Mesenchymal stem cell (in vitro differentiated cells and primary cell): ENCODE measurements at regions not wholly inside any gene's neighbourhood (a gene's known extent, or its start where the extent isn't known, plus 50 kb on each side); places are given as distances from the start of the nearest gene placed in this dataset.
"Not testable (repeated sequence)": the region's sequence is repeated elsewhere in the genome, so short reads cannot be mapped to it uniquely, and the experiment has no call there.

Source experiments
- DNase-seq: peaks from one replicate; pipeline ENCODE4 v3.0.0-alpha.2; 2013
- H2AFZ ChIP-seq: one replicate; pipeline ENCODE4 v1.6.1; 2013; ENCODE audit warnings: low read depth, mild to moderate bottlenecking, control low read depth, inconsistent platforms, low read length, moderate library complexity
- H2AK5ac ChIP-seq: 2 replicates; pipeline ENCODE4 v1.6.1; 2013; ENCODE audit warnings: low read length, moderate library complexity, mild to moderate bottlenecking, inconsistent platforms; ENCODE audit not compliant: severe bottlenecking
- H2BK120ac ChIP-seq: one replicate; pipeline ENCODE4 v1.6.1; 2013; ENCODE audit warnings: low read depth, mild to moderate bottlenecking, inconsistent platforms, low read length, moderate library complexity
- H2BK12ac ChIP-seq, 2 experiments: one replicate each; pipeline ENCODE4 v1.6.1; 2013; ENCODE audit warnings: inconsistent platforms in 2 of 2, low read length in 2 of 2, mild to moderate bottlenecking in 2 of 2, moderate library complexity in 2 of 2, control low read depth in 1 of 2
- H2BK15ac ChIP-seq: one replicate; pipeline ENCODE4 v1.6.1; 2013; ENCODE audit warnings: mild to moderate bottlenecking, low read depth, inconsistent platforms; ENCODE audit not compliant: poor library complexity, severe bottlenecking
- H2BK5ac ChIP-seq: 2 replicates; pipeline ENCODE4 v1.6.1; 2013; ENCODE audit warnings: low read depth, mild to moderate bottlenecking, low read length, control low read depth, inconsistent platforms; ENCODE audit not compliant: poor library complexity, severe bottlenecking
- H3K14ac ChIP-seq, 2 experiments: one replicate each; pipeline ENCODE4 v1.6.1; 2013; ENCODE audit warnings: inconsistent platforms in 2 of 2, low read length in 2 of 2, control low read depth in 1 of 2, mild to moderate bottlenecking in 1 of 2, moderate library complexity in 1 of 2
- H3K18ac ChIP-seq, 2 experiments: one replicate each; pipeline ENCODE4 v1.6.1; 2013; ENCODE audit warnings: inconsistent platforms in 2 of 2, low read length in 2 of 2, control low read depth in 1 of 2, low read depth in 1 of 2, mild to moderate bottlenecking in 1 of 2
- H3K23ac ChIP-seq, 2 experiments: one replicate each; pipeline ENCODE4 v1.6.1; 2013; ENCODE audit warnings: inconsistent platforms in 2 of 2, low read length in 2 of 2, mild to moderate bottlenecking in 2 of 2, moderate library complexity in 2 of 2, control low read depth in 1 of 2
- H3K27ac ChIP-seq: 2 replicates; pipeline ENCODE4 v1.5.1; 2013; ENCODE audit warnings: mild to moderate bottlenecking, moderate library complexity, low read length, control low read depth, inconsistent platforms; ENCODE audit not compliant: poor library complexity, severe bottlenecking
- H3K27me3 ChIP-seq, 2 experiments: 2 replicates each; pipeline versions ENCODE4 v1.6.1 to v1.7.0; 2013; ENCODE audit warnings: low read length in 2 of 2, mild to moderate bottlenecking in 2 of 2, moderate library complexity in 2 of 2, control low read depth in 1 of 2, inconsistent platforms in 1 of 2; ENCODE audit not compliant: control insufficient read depth in 1 of 2, insufficient read depth in 1 of 2
- H3K36me3 ChIP-seq, 2 experiments: 2 replicates each; pipeline versions ENCODE4 v1.6.1 to v1.7.0; 2013; ENCODE audit warnings: low read length in 2 of 2, control low read depth in 1 of 2, inconsistent platforms in 1 of 2, low read depth in 1 of 2, mild to moderate bottlenecking in 1 of 2; ENCODE audit not compliant: insufficient read depth in 2 of 2, control insufficient read depth in 1 of 2
- H3K4ac ChIP-seq, 2 experiments: one replicate each; pipeline ENCODE4 v1.6.1; 2013; ENCODE audit warnings: inconsistent platforms in 2 of 2, low read length in 2 of 2, mild to moderate bottlenecking in 2 of 2, moderate library complexity in 2 of 2, control low read depth in 1 of 2, low read depth in 1 of 2
- H3K4me1 ChIP-seq: 2 replicates; pipeline ENCODE4 v1.6.1; 2013; ENCODE audit warnings: low read depth, low read length, control low read depth; ENCODE audit not compliant: control insufficient read depth, insufficient read depth
- H3K4me2 ChIP-seq: 2 replicates; pipeline ENCODE4 v1.6.1; 2013; ENCODE audit warnings: low read length, mild to moderate bottlenecking, inconsistent platforms; ENCODE audit not compliant: poor library complexity, severe bottlenecking
- H3K4me3 ChIP-seq, 2 experiments: 2 replicates each; pipeline versions ENCODE4 v1.5.1 to v1.7.0; 2013; ENCODE audit warnings: low read length in 2 of 2, mild to moderate bottlenecking in 2 of 2, control low read depth in 1 of 2, low read depth in 1 of 2; ENCODE audit not compliant: insufficient read depth in 1 of 2
- H3K79me1 ChIP-seq: replicated peaks from 2 replicates; pipeline ENCODE4 v1.6.1; 2013; ENCODE audit warnings: mild to moderate bottlenecking, control low read depth, low read length, inconsistent platforms; ENCODE audit not compliant: poor library complexity, severe bottlenecking
- H3K9ac ChIP-seq: 2 replicates; pipeline ENCODE4 v1.7.0; 2013; ENCODE audit warnings: mild to moderate bottlenecking, low read length, moderate library complexity
- H3K9me3 ChIP-seq: 2 replicates; pipeline ENCODE4 v1.7.0; 2013; ENCODE audit warnings: mild to moderate bottlenecking, low read length; ENCODE audit not compliant: control insufficient read depth
- H4K8ac ChIP-seq: one replicate; pipeline ENCODE4 v1.6.1; 2013; ENCODE audit warnings: inconsistent platforms, mild to moderate bottlenecking, low read length, moderate library complexity
- H4K91ac ChIP-seq: one replicate; pipeline ENCODE4 v1.6.1; 2013; ENCODE audit warnings: mild to moderate bottlenecking, low read length, inconsistent platforms
- WGBS: methylation state at CpG from one replicate; pipeline ENCODE4 v1.1.7; 2013; ENCODE audit warnings: mixed read lengths; 5-methylcytosine and 5-hydroxymethylcytosine counted together

GRCh38 chr13:34747056-34747455, 195.0 kb upstream of the NBEA start:
- 87% methylated on average over 5 of the region's 5 CpGs for WGBS
- not testable (repeated sequence) for H3K4me3 ChIP-seq, H3K4me1 ChIP-seq, H3K36me3 ChIP-seq, H2BK15ac ChIP-seq, H2BK120ac ChIP-seq, H4K8ac ChIP-seq, H4K91ac ChIP-seq, DNase-seq, H3K9me3 ChIP-seq, H3K27me3 ChIP-seq, H2AK5ac ChIP-seq, H3K23ac ChIP-seq, H3K4ac ChIP-seq, H3K9ac ChIP-seq, H3K18ac ChIP-seq, H3K79me1 ChIP-seq, H2AFZ ChIP-seq, H2BK12ac ChIP-seq, H2BK5ac ChIP-seq, H3K27ac ChIP-seq, H3K14ac ChIP-seq, H3K4me2 ChIP-seq

GRCh38 chr13:34747507-34747906, 194.6 kb upstream of the NBEA start:
- 99% methylated on average over 4 of the region's 4 CpGs for WGBS

GRCh38 chr13:34748073-34748472, 194.0 kb upstream of the NBEA start:
- Histone ChIP-seq H3K79me1 (no peaks in the 10 kb centered on the region), H2BK5ac (peak overlapping the region; percentile 10), H3K4me2 (no peak overlapping the region), H4K8ac (no peak overlapping the region), H2AK5ac (no peak overlapping the region), H3K9ac (no peak overlapping the region), H3K4me3 (no peak overlapping the region), H3K36me3 (no peaks in the 10 kb centered on the region), H3K18ac (no peak overlapping the region), H3K9me3 (no peaks in the 10 kb centered on the region), H3K14ac (no peak overlapping the region), H2BK12ac (no peak overlapping the region), H3K4me1 (peaks cover 5% of the 10 kb centered on the region), H2BK15ac (no peak overlapping the region), H2AFZ (no peak overlapping the region), H2BK120ac (no peak overlapping the region), H3K4ac (no peak overlapping the region), H3K27ac (peak overlapping the region; percentile 55), H3K23ac (no peak overlapping the region), H3K27me3 (peaks cover 0 to 6% of the 10 kb centered on the region in 2 experiments), H4K91ac (no peak overlapping the region)
- peak; percentile 78 for DNase-seq
- 88% methylated on average over 5 of the region's 5 CpGs for WGBS

More at GRCh38 chr13:34747507-34747906, 194.6 kb upstream of the NBEA start:
- Histone ChIP-seq H2BK120ac (no peak overlapping the region), H3K23ac (no peak overlapping the region), H3K4me3 (no peak overlapping the region), H4K8ac (no peak overlapping the region), H4K91ac (no peak overlapping the region), H3K14ac (no peak overlapping the region), H3K9ac (no peak overlapping the region), H3K4me1 (peaks cover 5% of the 10 kb centered on the region), H2BK12ac (no peak overlapping the region), H2BK15ac (no peak overlapping the region), H2AK5ac (peak overlapping the region; percentile 30), H2BK5ac (no peak overlapping the region), H3K9me3 (no peaks in the 10 kb centered on the region), H2AFZ (no peak overlapping the region), H3K4me2 (no peak overlapping the region), H3K27me3 (peaks cover 0 to 6% of the 10 kb centered on the region in 2 experiments), H3K27ac (peak overlapping the region; percentile 6), H3K4ac (no peak overlapping the region), H3K18ac (no peak overlapping the region), H3K36me3 (no peaks in the 10 kb centered on the region), H3K79me1 (no peaks in the 10 kb centered on the region)
- no peak for DNase-seq

GRCh38 chr13:34748596-34748995, 193.5 kb upstream of the NBEA start:
- Histone ChIP-seq H3K14ac (no peak overlapping the region), H2BK120ac (no peak overlapping the region)

More at GRCh38 chr13:34748596-34748995, 193.5 kb upstream of the NBEA start:
- Histone ChIP-seq H3K9me3 (no peaks in the 10 kb centered on the region), H3K18ac (no peak overlapping the region), H2AK5ac (no peak overlapping the region), H3K4me2 (no peak overlapping the region), H2AFZ (no peak overlapping the region), H4K91ac (no peak overlapping the region), H2BK5ac (no peak overlapping the region), H3K27me3 (peaks cover 0 to 6% of the 10 kb centered on the region in 2 experiments), H3K4ac (no peak overlapping the region), H3K4me3 (no peak overlapping the region), H3K23ac (no peak overlapping the region), H4K8ac (no peak overlapping the region), H3K27ac (peak overlapping the region; percentile 53), H3K4me1 (peaks cover 5% of the 10 kb centered on the region), H3K36me3 (no peaks in the 10 kb centered on the region), H2BK15ac (no peak overlapping the region), H2BK12ac (no peak overlapping the region), H3K9ac (no peak overlapping the region), H3K79me1 (no peaks in the 10 kb centered on the region)
- DNase-seq: peak; percentile 19
- 100% methylated on average over 1 of the region's 1 CpG for WGBS
